GM23338 (cell line): ENCODE measurements at regions not wholly inside any gene's neighbourhood (a gene's known extent, or its start where the extent isn't known, plus 50 kb on each side); places are given as distances from the start of the nearest gene placed in this dataset.
A peak's percentile ranks its signal among the peaks of the same experiment; 100 is the strongest.
"Not testable (repeated sequence)": the region's sequence is repeated elsewhere in the genome, so short reads cannot be mapped to it uniquely, and the experiment has no call there.

Experiments
- ATAC-seq: fragments of 200-7000 bp; cut with Tn5 transposase; 3 replicates; pipeline ENCODE4 v1.9.1; 2020
- DNase-seq: peaks from one replicate; pipeline ENCODE4 v3.0.0-alpha.2; 2015; ENCODE audit warnings: low spot score
- H2AFZ ChIP-seq: fragments of 200-600 bp; sonication (generic); 2 replicates; pipeline ENCODE4 v1.8.0; 2016; ENCODE audit warnings: antibody characterized with exemption, mild to moderate bottlenecking, moderate library complexity
- H3F3A ChIP-seq: fragments of 200-600 bp; sonication (generic); replicated peaks from 2 replicates; pipeline ENCODE4 v1.8.0; 2017; ENCODE audit warnings: antibody characterized with exemption, mixed run types, low read depth
- H3K27ac ChIP-seq: fragments of 200-600 bp; sonication (generic); 2 replicates; pipeline ENCODE4 v1.6.1; 2016; ENCODE audit warnings: low read depth
- H3K27me3 ChIP-seq: fragments of 200-600 bp; sonication (generic); 2 replicates; pipeline ENCODE4 v1.8.0; 2016; ENCODE audit warnings: mild to moderate bottlenecking, mixed run types, moderate library complexity; ENCODE audit not compliant: insufficient read depth
- H3K36me3 ChIP-seq: fragments of 200-600 bp; sonication (generic); 2 replicates; pipeline ENCODE4 v1.8.0; 2016; ENCODE audit warnings: mild to moderate bottlenecking; ENCODE audit not compliant: insufficient read depth
- H3K4me1 ChIP-seq: fragments of 200-600 bp; sonication (generic); 2 replicates; pipeline ENCODE4 v1.8.0; 2016; ENCODE audit warnings: mild to moderate bottlenecking, moderate library complexity; ENCODE audit not compliant: insufficient read depth
- H3K4me2 ChIP-seq: fragments of 200-600 bp; sonication (generic); 2 replicates; pipeline ENCODE4 v1.7.1; 2017; ENCODE audit warnings: mixed run types
- H3K4me3 ChIP-seq: fragments of 200-600 bp; sonication (generic); 2 replicates; pipeline ENCODE4 v1.6.1; 2016; ENCODE audit warnings: mixed run types
- H3K79me2 ChIP-seq: fragments of 200-600 bp; sonication (generic); replicated peaks from 2 replicates; pipeline ENCODE4 v1.8.0; 2017; ENCODE audit warnings: mild to moderate bottlenecking; ENCODE audit not compliant: insufficient read depth
- H3K9me2 ChIP-seq: fragments of 200-600 bp; sonication (generic); 2 replicates; pipeline ENCODE4 v1.8.0; 2017; ENCODE audit not compliant: insufficient read depth
- H4K20me1 ChIP-seq: fragments of 200-600 bp; sonication (generic); replicated peaks from 2 replicates; pipeline ENCODE4 v1.8.0; 2017; ENCODE audit warnings: mild to moderate bottlenecking; ENCODE audit not compliant: insufficient read depth
- H3K27ac Mint-ChIP-seq: 2 replicates; pipeline ENCODE4 v1.8.0; 2020; ENCODE audit warnings: inconsistent platforms, mild to moderate bottlenecking, moderate library complexity, mixed read lengths
- H3K27me3 Mint-ChIP-seq: 3 replicates; pipeline ENCODE4 v1.8.0; 2022; ENCODE audit warnings: low read depth, mild to moderate bottlenecking, moderate library complexity, mixed read lengths, inconsistent platforms; ENCODE audit not compliant: insufficient read depth, poor library complexity
- H3K36me3 Mint-ChIP-seq: 3 replicates; pipeline ENCODE4 v1.8.0; 2021; ENCODE audit warnings: low read depth, mild to moderate bottlenecking, inconsistent platforms, moderate library complexity, mixed read lengths
- H3K4me1 Mint-ChIP-seq: 3 replicates; pipeline ENCODE4 v1.8.0; 2020; ENCODE audit warnings: mild to moderate bottlenecking, inconsistent platforms, mixed read lengths
- H3K4me3 Mint-ChIP-seq: 3 replicates; pipeline ENCODE4 v1.8.0; 2021; ENCODE audit warnings: moderate library complexity, mild to moderate bottlenecking, inconsistent platforms, mixed read lengths
- H3K9me3 Mint-ChIP-seq: 3 replicates; pipeline ENCODE4 v1.8.0; 2020; ENCODE audit warnings: moderate library complexity, mild to moderate bottlenecking, inconsistent platforms, mixed read lengths
- CREB1 ChIP-seq: fragments of 250-450 bp; sonication (Bioruptor Pico); IDR thresholded peaks from 2 replicates; pipeline ENCODE4 v1.5.0; 2020; ENCODE audit warnings: low read depth, mild to moderate bottlenecking, moderate library complexity
- CTCF ChIP-seq, 2 experiments: fragments of 200-600 bp in 1 of 2; sonication (generic) in 1 of 2; conservative IDR thresholded peaks; 2 replicates each; pipeline versions ENCODE4 v1.5.1 to v1.6.1; 2016 to 2017; ENCODE audit warnings: antibody characterized with exemption in 2 of 2, low read depth in 2 of 2, mild to moderate bottlenecking in 2 of 2, moderate library complexity in 1 of 2
- ETS1 ChIP-seq: IDR thresholded peaks from 2 replicates; pipeline ENCODE4 v1.6.1; 2016; ENCODE audit warnings: antibody characterized with exemption
- EZH2 ChIP-seq: fragments of 200-600 bp; sonication (generic); IDR thresholded peaks from one replicate; pipeline ENCODE4 v1.8.0; 2017; ENCODE audit warnings: antibody characterized with exemption, mild to moderate bottlenecking, low read depth; ENCODE audit not compliant: unreplicated experiment
- EZH2phosphoT487 ChIP-seq: fragments of 200-600 bp; sonication (generic); IDR thresholded peaks from one replicate; pipeline ENCODE4 v1.8.1; 2018; ENCODE audit warnings: antibody characterized with exemption; ENCODE audit not compliant: unreplicated experiment
- JUNB ChIP-seq: IDR thresholded peaks from one replicate; pipeline ENCODE4 v1.6.1; 2016; ENCODE audit warnings: antibody characterized with exemption; ENCODE audit not compliant: unreplicated experiment
- NANOG ChIP-seq: IDR thresholded peaks from 2 replicates; pipeline ENCODE4 v1.6.1; 2016; ENCODE audit warnings: antibody characterized with exemption, borderline replicate concordance
- REST ChIP-seq: IDR thresholded peaks from one replicate; pipeline ENCODE4 v1.6.1; 2018; ENCODE audit warnings: antibody characterized with exemption; ENCODE audit not compliant: unreplicated experiment
- STAT1 ChIP-seq: IDR thresholded peaks from one replicate; pipeline ENCODE4 v1.6.1; 2016; ENCODE audit warnings: antibody characterized with exemption; ENCODE audit not compliant: unreplicated experiment
- ZNF114 ChIP-seq: fragments of 250-450 bp; sonication (Bioruptor Pico); IDR thresholded peaks from 2 replicates; pipeline ENCODE4 v1.5.0; 2020; ENCODE audit warnings: mild to moderate bottlenecking, moderate library complexity

- H3K4me3 Mint-ChIP-seq, H3K36me3 Mint-ChIP-seq, H3K27me3 Mint-ChIP-seq, H3K36me3 ChIP-seq, H3K4me3 ChIP-seq, H3K27ac Mint-ChIP-seq, H3F3A ChIP-seq, H3K27ac ChIP-seq, H3K9me3 Mint-ChIP-seq, H3K79me2 ChIP-seq, DNase-seq, ATAC-seq, H2AFZ ChIP-seq, H4K20me1 ChIP-seq, H3K4me2 ChIP-seq, H3K9me2 ChIP-seq, H3K27me3 ChIP-seq: not testable (repeated sequence)
- peaks cover 14% of the 10 kb centered on the region for H3K4me1 ChIP-seq
- peaks cover 16% of the 10 kb centered on the region for H3K4me1 Mint-ChIP-seq
Observed at GRCh38 chr3:80608072-80608471, 840.3 kb upstream of the ROBO1 start.

GRCh38 chr3:80606073-80606472 is 838.3 kb upstream of the ROBO1 start:
- TF ChIP-seq CTCF (conservative IDR thresholded peaks at IDR 0.05; ENCODE audit: low read depth in 2 of 2) (peak; percentile 50 to 51), EZH2phosphoT487 (no peak), NANOG (no peak)
- Histone ChIP-seq H2AFZ (no peak overlapping the region), H4K20me1 (no peaks in the 10 kb centered on the region), H3K4me1 (peaks cover 10% of the 10 kb centered on the region), H3K27ac (no peak overlapping the region), H3K9me2 (no peaks in the 10 kb centered on the region), H3K36me3 (no peaks in the 10 kb centered on the region), H3K4me2 (no peak overlapping the region), H3K79me2 (no peaks in the 10 kb centered on the region), H3F3A (no peaks in the 10 kb centered on the region), H3K27me3 (no peaks in the 10 kb centered on the region), H3K4me3 (no peak overlapping the region)
- Mint-ChIP-seq H3K4me3 (no peak overlapping the region), H3K27me3 (peaks cover 2% of the 10 kb centered on the region), H3K27ac (peak overlapping the region; percentile 70; the same call in 1 of the 2 replicates), H3K9me3 (no peaks in the 10 kb centered on the region), H3K36me3 (no peaks in the 10 kb centered on the region), H3K4me1 (peaks cover 10% of the 10 kb centered on the region; the same call in 2 of the 3 replicates)
- DNase-seq: peak; percentile 37
- no peak for ATAC-seq

- Mint-ChIP-seq H3K36me3 (no peaks in the 10 kb centered on the region; the same call in 2 of the 3 replicates), H3K4me3 (no peak overlapping the region), H3K4me1 (peaks cover 5% of the 10 kb centered on the region; the same call in 2 of the 3 replicates), H3K27ac (no peak overlapping the region), H3K27me3 (no peaks in the 10 kb centered on the region), H3K9me3 (peaks cover 6% of the 10 kb centered on the region; the same call in 2 of the 3 replicates)
- Histone ChIP-seq H2AFZ (no peak overlapping the region), H3K4me3 (no peak overlapping the region), H3K79me2 (no peaks in the 10 kb centered on the region), H3K36me3 (no peaks in the 10 kb centered on the region), H3K27me3 (no peaks in the 10 kb centered on the region), H3K4me2 (no peak overlapping the region), H3K9me2 (no peaks in the 10 kb centered on the region), H4K20me1 (no peaks in the 10 kb centered on the region), H3F3A (no peaks in the 10 kb centered on the region), H3K27ac (no peak overlapping the region), H3K4me1 (peaks cover 3% of the 10 kb centered on the region)
- ATAC-seq (no peak), DNase-seq (no peak)
- no peak for TF ChIP-seq CTCF (conservative IDR thresholded peaks at IDR 0.05; ENCODE audit: low read depth in 2 of 2)
- no peak for TF ChIP-seq NANOG
- TF ChIP-seq CREB1 (CRISPR knock-in tag): no peak
- no peak for TF ChIP-seq STAT1
- no peak for TF ChIP-seq EZH2
- TF ChIP-seq REST: no peak
- TF ChIP-seq EZH2phosphoT487: no peak
- TF ChIP-seq JUNB: no peak
- no peak for TF ChIP-seq ETS1
- no peak for TF ChIP-seq ZNF114 (CRISPR knock-in tag)
Observed at GRCh38 chr3:80601479-80601878, 833.7 kb upstream of the ROBO1 start.
